ENCODE measurements at regions not wholly inside any gene's neighbourhood (a gene's known extent, or its start where the extent isn't known, plus 50 kb on each side); places are given as distances from the start of the nearest gene placed in this dataset.

GRCh38 chr4:26175905-26176470 is 144.8 kb upstream of the RBPJ start:
- DNase-seq (ENCODE audit: extremely low spot score), result no peak
- Histone ChIP-seq H3K4me3 (no peak overlapping the region), H3K4me1 (peaks cover 0 to 11% (median 9%) of the 10 kb centered on the region in 4 donors), H3K9me3 (no peaks in the 10 kb centered on the region), H3K27me3 (peaks cover 0 to 9% (median 0%) of the 10 kb centered on the region in 4 donors), H3K36me3 (no peaks in the 10 kb centered on the region), H3K27ac (replicated peaks in 1 of 4) (no peak overlapping the region)
- intact Hi-C loops (cut with DNase I), result no loop called here
- WGBS, result 91% methylated on average over 4 of the region's 4 CpGs
- no peak for TF ChIP-seq EP300 (IDR thresholded peaks at IDR 0.05)
- TF ChIP-seq, protein P1, sequence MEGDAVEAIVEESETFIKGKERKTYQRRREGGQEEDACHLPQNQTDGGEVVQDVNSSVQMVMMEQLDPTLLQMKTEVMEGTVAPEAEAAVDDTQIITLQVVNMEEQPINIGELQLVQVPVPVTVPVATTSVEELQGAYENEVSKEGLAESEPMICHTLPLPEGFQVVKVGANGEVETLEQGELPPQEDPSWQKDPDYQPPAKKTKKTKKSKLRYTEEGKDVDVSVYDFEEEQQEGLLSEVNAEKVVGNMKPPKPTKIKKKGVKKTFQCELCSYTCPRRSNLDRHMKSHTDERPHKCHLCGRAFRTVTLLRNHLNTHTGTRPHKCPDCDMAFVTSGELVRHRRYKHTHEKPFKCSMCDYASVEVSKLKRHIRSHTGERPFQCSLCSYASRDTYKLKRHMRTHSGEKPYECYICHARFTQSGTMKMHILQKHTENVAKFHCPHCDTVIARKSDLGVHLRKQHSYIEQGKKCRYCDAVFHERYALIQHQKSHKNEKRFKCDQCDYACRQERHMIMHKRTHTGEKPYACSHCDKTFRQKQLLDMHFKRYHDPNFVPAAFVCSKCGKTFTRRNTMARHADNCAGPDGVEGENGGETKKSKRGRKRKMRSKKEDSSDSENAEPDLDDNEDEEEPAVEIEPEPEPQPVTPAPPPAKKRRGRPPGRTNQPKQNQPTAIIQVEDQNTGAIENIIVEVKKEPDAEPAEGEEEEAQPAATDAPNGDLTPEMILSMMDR (IDR thresholded peaks at IDR 0.05), result no peak
- TF ChIP-seq POLR2A (IDR thresholded peaks at IDR 0.05; ENCODE audit: low read depth), result no peak
- TF ChIP-seq POLR2AphosphoS5 (IDR thresholded peaks at IDR 0.05), result no peak

DNA sequence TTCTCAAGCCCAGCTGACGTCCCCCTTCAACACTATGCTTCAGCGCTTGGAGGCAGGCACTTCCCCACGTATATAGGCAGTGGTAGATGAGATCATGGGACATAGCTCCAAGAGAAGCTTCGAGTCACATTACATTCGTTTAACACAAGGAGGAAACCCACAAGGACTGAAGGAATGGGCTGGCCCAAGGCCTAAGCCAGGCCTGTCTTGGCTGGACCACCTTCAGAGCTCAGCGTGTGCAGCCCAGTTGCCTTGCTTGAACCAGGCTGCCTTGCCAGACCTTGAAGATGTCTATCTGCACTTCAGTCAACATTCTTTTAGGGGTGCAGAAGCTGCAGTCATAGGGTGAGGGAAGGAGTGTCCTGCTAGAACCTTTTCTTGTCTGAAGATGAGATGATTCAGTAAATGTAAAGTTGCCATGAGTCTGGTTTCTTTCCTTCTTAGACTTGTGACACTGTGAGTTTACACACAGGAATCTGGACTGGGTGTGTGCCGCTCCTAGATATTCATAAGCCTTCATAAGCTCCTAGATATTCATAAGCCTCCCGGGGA is 144.1 kb upstream of the RBPJ start:
- no peak overlapping the region for H3K27ac ChIP-seq (replicated peaks in 1 of 4)
- no peak for DNase-seq (ENCODE audit: extremely low spot score)
- H3K27me3 ChIP-seq, result peaks cover 0 to 4% (median 0%) of the 10 kb centered on the region in 4 donors
- H3K9me3 ChIP-seq, result no peaks in the 10 kb centered on the region
- H3K4me3 ChIP-seq, result no peak overlapping the region
- no peaks in the 10 kb centered on the region for H3K36me3 ChIP-seq
- intact Hi-C loops (cut with DNase I), result no loop called here
- WGBS, result 82% methylated on average over 8 of the region's 8 CpGs
- no peak for TF ChIP-seq POLR2A (IDR thresholded peaks at IDR 0.05; ENCODE audit: low read depth)
- TF ChIP-seq POLR2AphosphoS5 (IDR thresholded peaks at IDR 0.05), result no peak
- TF ChIP-seq EP300 (IDR thresholded peaks at IDR 0.05), result no peak
- TF ChIP-seq, protein P1 (IDR thresholded peaks at IDR 0.05), result no peak
- peaks cover 0 to 8% (median 6%) of the 10 kb centered on the region in 4 donors for H3K4me1 ChIP-seq

DNA sequence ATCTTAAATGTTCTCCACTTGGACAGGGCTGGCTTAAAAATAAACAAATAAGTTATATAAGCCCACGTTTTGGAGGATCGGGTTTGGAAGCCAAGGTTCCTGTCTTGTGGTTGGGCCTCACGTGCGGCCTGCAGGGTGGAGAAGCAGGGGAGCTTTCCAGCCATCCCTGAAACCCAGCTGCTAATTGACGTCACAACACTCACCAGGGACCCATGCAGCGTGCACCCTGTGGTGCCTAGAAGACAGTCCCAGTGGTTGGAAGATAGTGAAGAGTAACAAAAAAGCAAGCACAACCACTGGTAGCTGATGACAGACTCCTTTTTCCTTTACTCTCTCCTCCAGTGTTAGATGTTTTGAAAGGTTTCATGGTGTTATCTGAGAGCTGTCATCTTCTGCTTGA is 142.0 kb upstream of the RBPJ start:
- intact Hi-C loops (cut with DNase I), result no loop called here
- H3K36me3 ChIP-seq, result no peaks in the 10 kb centered on the region

DNA sequence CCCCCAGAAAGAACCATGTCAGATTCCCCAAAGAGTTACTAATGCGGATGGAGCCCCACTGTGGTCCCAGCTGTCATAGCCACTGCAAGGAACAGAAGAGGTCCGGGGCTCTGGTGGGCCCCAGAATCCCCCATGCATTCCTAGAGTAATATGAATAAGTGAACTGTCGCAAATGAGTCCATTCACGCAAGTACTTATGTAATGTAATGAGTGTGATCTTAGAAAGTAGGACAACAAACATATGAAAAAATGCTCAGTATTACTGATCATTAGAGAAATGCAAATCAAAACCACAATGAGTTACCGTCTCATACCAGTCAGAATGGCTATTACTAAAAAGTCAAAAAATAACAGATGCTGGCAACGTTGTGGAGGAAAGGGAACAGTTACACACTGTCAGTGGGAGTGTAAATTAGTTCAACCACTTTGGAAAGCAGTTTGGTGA is 141.5 kb upstream of the RBPJ start:
- peak overlapping the region in 1 of 4 donors; percentile 11 for H3K27ac ChIP-seq (replicated peaks in 1 of 4)
- DNase-seq (ENCODE audit: extremely low spot score), result no peak
- H3K27me3 ChIP-seq, result no peaks in the 10 kb centered on the region
- no peaks in the 10 kb centered on the region for H3K36me3 ChIP-seq
- TF ChIP-seq POLR2AphosphoS5 (IDR thresholded peaks at IDR 0.05) (no peak), POLR2A (IDR thresholded peaks at IDR 0.05; ENCODE audit: low read depth) (no peak), EP300 (IDR thresholded peaks at IDR 0.05) (no peak)
- TF ChIP-seq, protein P1 (IDR thresholded peaks at IDR 0.05), result no peak
- no peak overlapping the region for H3K4me3 ChIP-seq
- intact Hi-C loops (cut with DNase I), result no loop called here
- no peaks in the 10 kb centered on the region for H3K9me3 ChIP-seq
- H3K4me1 ChIP-seq, result no peaks in the 10 kb centered on the region
- 80% methylated on average over 6 of the region's 6 CpGs for whole genome bisulfite sequencing

More for the DNA sequence above, 142.0 kb upstream of the RBPJ start:
- no peaks in the 10 kb centered on the region for H3K4me1 ChIP-seq
- TF ChIP-seq, protein P1 (IDR thresholded peaks at IDR 0.05), result no peak
- TF ChIP-seq POLR2AphosphoS5 (IDR thresholded peaks at IDR 0.05) (no peak), EP300 (IDR thresholded peaks at IDR 0.05) (no peak), POLR2A (IDR thresholded peaks at IDR 0.05; ENCODE audit: low read depth) (no peak)
- 66% methylated on average over 6 of the region's 6 CpGs for WGBS
- no peaks in the 10 kb centered on the region for H3K9me3 ChIP-seq
- peak overlapping the region in 1 of 4 donors; percentile 11 for H3K27ac ChIP-seq (replicated peaks in 1 of 4)
- no peak for DNase-seq (ENCODE audit: extremely low spot score)
- no peak overlapping the region for H3K4me3 ChIP-seq
- H3K27me3 ChIP-seq, result no peaks in the 10 kb centered on the region

All from esophagus muscularis mucosa (tissue), 4 donors.